CD4-positive, alpha-beta T cell (primary cell): ENCODE measurements at regions not wholly inside any gene's neighbourhood (a gene's known extent, or its start where the extent isn't known, plus 50 kb on each side); places are given as distances from the start of the nearest gene placed in this dataset.
"Not testable (repeated sequence)": the region's sequence is repeated elsewhere in the genome, so short reads cannot be mapped to it uniquely, and the experiment has no call there.

Experiments
- ATAC-seq: fragments of 200-7000 bp; cut with Tn5 transposase; one replicate; pipeline ENCODE4 v1.10.0; 2022; ENCODE audit warnings: mild to moderate bottlenecking; ENCODE audit not compliant: poor library complexity
- CTCF ChIA-PET: fragments of 350-600 bp; sonication (Branson Sonifier 250); formaldehyde crosslinking; loops from one replicate; lab custom pipeline; 2021; ENCODE audit warnings: antibody characterized with exemption, inconsistent platforms; lab: Charles Lee
- POLR2A ChIA-PET: fragments of 350-600 bp; sonication (Branson Sonifier 250); formaldehyde crosslinking; loops from one replicate; lab custom pipeline; 2021; ENCODE audit warnings: antibody characterized with exemption, inconsistent platforms; lab: Charles Lee
- DNase-seq, 14 experiments: peaks; one replicate each; pipeline ENCODE4 v3.0.0-alpha.2; 2013 to 2020; ENCODE audit warnings: mixed read lengths in 2 of 14
- H3K27ac ChIP-seq, 2 donors: one replicate each; pipeline versions ENCODE4 v1.5.1 to v1.7.0; 2013; ENCODE audit warnings: low read length in 2 of 2, low read depth in 1 of 2, mild to moderate bottlenecking in 1 of 2
- H3K27me3 ChIP-seq, 2 experiments: 1 replicate in 1 of 2; 2 replicates in 1 of 2; pipeline versions ENCODE4 v1.6.1 to v1.7.0; 2013; ENCODE audit warnings: low read length in 2 of 2, control low read depth in 1 of 2, mild to moderate bottlenecking in 1 of 2, moderate library complexity in 1 of 2; ENCODE audit not compliant: insufficient read depth in 2 of 2, control insufficient read depth in 1 of 2
- H3K36me3 ChIP-seq: one replicate; pipeline ENCODE4 v1.6.1; 2013; ENCODE audit warnings: low read length, control low read depth; ENCODE audit not compliant: insufficient read depth
- H3K4me1 ChIP-seq: one replicate; pipeline ENCODE4 v1.6.1; 2013; ENCODE audit warnings: low read length, control low read depth; ENCODE audit not compliant: insufficient read depth
- H3K4me3 ChIP-seq: one replicate; pipeline ENCODE4 v1.5.1; 2013; ENCODE audit warnings: mild to moderate bottlenecking, low read length, moderate library complexity
- H3K9me3 ChIP-seq, 2 experiments: 1 replicate in 1 of 2; 2 replicates in 1 of 2; pipeline versions ENCODE4 v1.6.1 to v1.7.0; 2013; ENCODE audit warnings: low read length in 2 of 2, mild to moderate bottlenecking in 2 of 2, control low read depth in 1 of 2, moderate library complexity in 1 of 2; ENCODE audit not compliant: control insufficient read depth in 1 of 2, insufficient read depth in 1 of 2
- H3K27ac Mint-ChIP-seq: one replicate; pipeline ENCODE4 v1.8.0; 2020; ENCODE audit warnings: mixed read lengths
- H3K27me3 Mint-ChIP-seq: one replicate; pipeline ENCODE4 v1.8.0; 2021; ENCODE audit warnings: mixed read lengths
- H3K36me3 Mint-ChIP-seq: one replicate; pipeline ENCODE4 v1.8.0; 2021; ENCODE audit warnings: low read depth, mixed read lengths
- H3K4me1 Mint-ChIP-seq: one replicate; pipeline ENCODE4 v1.8.0; 2021; ENCODE audit warnings: low read depth, mixed read lengths
- H3K4me3 Mint-ChIP-seq: one replicate; pipeline ENCODE4 v1.8.0; 2020; ENCODE audit warnings: mild to moderate bottlenecking, mixed read lengths
- H3K9me3 Mint-ChIP-seq: one replicate; pipeline ENCODE4 v1.8.0; 2020; ENCODE audit warnings: mixed read lengths
- intact Hi-C, 2 experiments: fragments of 100-400 bp; cut with DNase I in 1 of 2; cut with micrococcal nuclease in 1 of 2; formaldehyde crosslinking; loops; one replicate each; pipeline versions ENCODE4 v1.15.1 to v1.9.0; 2023 to 2025; cut with DNase I, micrococcal nuclease
- TF ChIP-seq, protein P1 (sequence below): fragments of 200-600 bp; IDR thresholded peaks from one replicate; pipeline ENCODE4 v1.8.0; 2022; ENCODE audit warnings: antibody characterized with exemption, mild to moderate bottlenecking

- H3K9me3 ChIP-seq, result peaks cover 0 to 3% of the 10 kb centered on the region in 2 experiments
- ATAC-seq (no peak), DNase-seq (no peak)
- H3K27me3 ChIP-seq, result no peaks in the 10 kb centered on the region
- ChIA-PET CTCF (no interaction called here), POLR2A (interaction anchor here (0.8 kb wide), 1 partner anchor 10 kb away, joined by 3 read pairs; no protein-coding TSS in a partner anchor)
- Mint-ChIP-seq H3K4me1 (no peaks in the 10 kb centered on the region), H3K27ac (no peak overlapping the region), H3K36me3 (no peaks in the 10 kb centered on the region), H3K27me3 (peaks cover 5% of the 10 kb centered on the region), H3K9me3 (no peaks in the 10 kb centered on the region), H3K4me3 (no peak overlapping the region)
- H3K4me3 ChIP-seq, result no peak overlapping the region
- intact Hi-C loops, result no loop called here
- TF ChIP-seq, protein P1, sequence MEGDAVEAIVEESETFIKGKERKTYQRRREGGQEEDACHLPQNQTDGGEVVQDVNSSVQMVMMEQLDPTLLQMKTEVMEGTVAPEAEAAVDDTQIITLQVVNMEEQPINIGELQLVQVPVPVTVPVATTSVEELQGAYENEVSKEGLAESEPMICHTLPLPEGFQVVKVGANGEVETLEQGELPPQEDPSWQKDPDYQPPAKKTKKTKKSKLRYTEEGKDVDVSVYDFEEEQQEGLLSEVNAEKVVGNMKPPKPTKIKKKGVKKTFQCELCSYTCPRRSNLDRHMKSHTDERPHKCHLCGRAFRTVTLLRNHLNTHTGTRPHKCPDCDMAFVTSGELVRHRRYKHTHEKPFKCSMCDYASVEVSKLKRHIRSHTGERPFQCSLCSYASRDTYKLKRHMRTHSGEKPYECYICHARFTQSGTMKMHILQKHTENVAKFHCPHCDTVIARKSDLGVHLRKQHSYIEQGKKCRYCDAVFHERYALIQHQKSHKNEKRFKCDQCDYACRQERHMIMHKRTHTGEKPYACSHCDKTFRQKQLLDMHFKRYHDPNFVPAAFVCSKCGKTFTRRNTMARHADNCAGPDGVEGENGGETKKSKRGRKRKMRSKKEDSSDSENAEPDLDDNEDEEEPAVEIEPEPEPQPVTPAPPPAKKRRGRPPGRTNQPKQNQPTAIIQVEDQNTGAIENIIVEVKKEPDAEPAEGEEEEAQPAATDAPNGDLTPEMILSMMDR, result no peak
- no peak overlapping the region for H3K27ac ChIP-seq
- H3K4me1 ChIP-seq, result no peaks in the 10 kb centered on the region
- no peaks in the 10 kb centered on the region for H3K36me3 ChIP-seq
These were observed 50.6 kb upstream of the EHBP1 start for GRCh38 chr2:62654876-62655359.

DNA sequence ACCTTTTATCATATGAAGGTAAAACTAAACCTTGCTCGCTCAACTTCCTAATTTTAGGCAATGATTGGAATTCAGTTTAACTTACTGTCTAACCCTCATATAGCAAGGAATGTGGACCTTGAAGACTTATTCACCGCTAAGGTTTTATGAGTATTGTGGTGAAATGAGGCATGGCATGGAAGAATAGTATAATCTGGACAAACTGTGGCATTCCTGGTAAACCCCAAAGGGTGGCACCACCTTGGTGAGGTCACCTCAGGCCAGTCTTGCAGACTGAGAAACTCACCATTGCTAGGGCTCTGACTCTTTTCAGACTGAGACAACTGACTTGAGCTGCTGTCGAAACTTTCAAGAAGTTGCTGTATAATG is 51.1 kb upstream of the EHBP1 start:
- no peak for ATAC-seq
- ChIA-PET CTCF (no interaction called here), POLR2A (interaction anchor here (0.8 kb wide), 1 partner anchor 10 kb away, joined by 3 read pairs; no protein-coding TSS in a partner anchor)
- Mint-ChIP-seq H3K27ac (no peak overlapping the region), H3K36me3 (no peaks in the 10 kb centered on the region), H3K27me3 (peaks cover 5% of the 10 kb centered on the region), H3K9me3 (no peaks in the 10 kb centered on the region), H3K4me1 (no peaks in the 10 kb centered on the region), H3K4me3 (no peak overlapping the region)
- no peaks in the 10 kb centered on the region for H3K27me3 ChIP-seq
- intact Hi-C loops, result no loop called here
- TF ChIP-seq, protein P1, result no peak
- no peaks in the 10 kb centered on the region for H3K4me1 ChIP-seq
- H3K9me3 ChIP-seq, result peaks cover 0 to 3% of the 10 kb centered on the region in 2 experiments
- H3K36me3 ChIP-seq, result no peaks in the 10 kb centered on the region
- no peak overlapping the region for H3K27ac ChIP-seq
- no peak for DNase-seq
- H3K4me3 ChIP-seq, result no peak overlapping the region

DNA sequence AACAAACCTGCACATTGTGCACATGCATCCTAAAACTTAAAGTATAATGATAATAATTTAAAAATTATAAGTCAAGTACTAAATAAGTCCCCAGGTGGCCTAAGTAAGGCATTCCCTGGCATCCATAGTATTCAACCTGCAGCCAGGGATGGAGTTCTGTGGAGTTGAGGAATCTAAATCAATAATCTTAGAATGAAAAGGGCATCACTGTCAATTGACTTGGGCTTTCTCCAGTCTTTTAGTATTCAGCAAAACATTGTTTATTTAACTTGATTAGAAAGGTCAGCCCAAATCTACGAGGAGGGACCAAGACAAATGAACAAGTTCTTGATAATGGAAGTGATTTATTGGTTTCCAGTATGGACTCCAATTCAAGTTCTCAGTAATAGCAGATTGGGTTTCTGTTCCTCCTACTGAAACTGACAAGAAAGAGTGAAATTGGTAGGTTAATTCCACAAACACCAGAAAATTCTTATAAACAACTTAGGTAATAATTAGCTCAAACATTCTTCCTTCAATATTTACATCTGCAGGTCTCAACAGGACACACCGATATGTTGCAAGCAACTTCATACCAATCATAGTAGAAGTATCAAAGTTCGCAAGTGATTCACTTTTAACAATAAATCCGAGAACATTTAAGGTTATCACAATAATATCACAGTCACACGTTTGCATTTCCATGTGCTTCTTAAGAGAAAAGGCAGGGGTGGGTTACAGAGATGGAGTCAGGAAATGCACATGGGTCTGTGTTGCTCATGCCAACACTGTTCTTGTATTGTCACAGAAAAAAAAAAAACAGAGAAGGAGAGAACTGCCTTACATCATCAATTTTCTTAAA is 51.7 kb upstream of the EHBP1 start:
- no peak overlapping the region for H3K4me3 Mint-ChIP-seq
- POLR2A ChIA-PET, result no interaction called here
- H3K4me3 ChIP-seq, result no peak overlapping the region
- peaks cover 5% of the 10 kb centered on the region for H3K27me3 Mint-ChIP-seq
- no peaks in the 10 kb centered on the region for H3K4me1 ChIP-seq
- TF ChIP-seq, protein P1, result no peak
- H3K36me3 Mint-ChIP-seq, result no peaks in the 10 kb centered on the region
- no peaks in the 10 kb centered on the region for H3K27me3 ChIP-seq
- peaks cover 0 to 3% of the 10 kb centered on the region in 2 experiments for H3K9me3 ChIP-seq
- no peak for DNase-seq
- intact Hi-C loops, result no loop called here
- no peak overlapping the region for H3K27ac Mint-ChIP-seq
- H3K27ac ChIP-seq, result no peak overlapping the region
- no peak for ATAC-seq
- no peaks in the 10 kb centered on the region for H3K4me1 Mint-ChIP-seq
- H3K36me3 ChIP-seq, result no peaks in the 10 kb centered on the region
- no peaks in the 10 kb centered on the region for H3K9me3 Mint-ChIP-seq
- CTCF ChIA-PET, result no interaction called here

GRCh38 chr2:62649087-62649486 is 56.4 kb upstream of the EHBP1 start:
- H3K9me3 ChIP-seq, DNase-seq, H3K27me3 ChIP-seq, H3K4me1 ChIP-seq, H3K4me1 Mint-ChIP-seq, H3K9me3 Mint-ChIP-seq, H3K4me3 ChIP-seq, H3K27ac ChIP-seq, POLR2A ChIA-PET, ATAC-seq, intact Hi-C loops, H3K36me3 Mint-ChIP-seq, H3K27ac Mint-ChIP-seq, H3K27me3 Mint-ChIP-seq, H3K4me3 Mint-ChIP-seq, CTCF ChIA-PET, H3K36me3 ChIP-seq: not testable (repeated sequence)
